Effector CD4-positive, alpha-beta T cell (primary cell): ENCODE measurements at regions not wholly inside any gene's neighbourhood (a gene's known extent, or its start where the extent isn't known, plus 50 kb on each side); places are given as distances from the start of the nearest gene placed in this dataset.

ENCODE experiments used
- DNase-seq: peaks from one replicate; pipeline ENCODE4 v3.0.0-alpha.2; 2020

- no peak for DNase-seq
These were observed 299.7 kb upstream of the PRDM1 start for GRCh38 chr6:105786449-105786848.

GRCh38 chr6:105785066-105785811, 300.9 kb upstream of the PRDM1 start:
- no peak for DNase-seq

GRCh38 chr6:105784179-105784578, 302.0 kb upstream of the PRDM1 start:
- DNase-seq = no peak

- DNase-seq = no peak
These were observed 302.7 kb upstream of the PRDM1 start for GRCh38 chr6:105783333-105783935.

- no peak for DNase-seq
These were observed 304.2 kb upstream of the PRDM1 start for GRCh38 chr6:105781915-105782314.

GRCh38 chr6:105781248-105781647, 304.9 kb upstream of the PRDM1 start:
- DNase-seq = no peak

- DNase-seq = no peak
These were observed 305.8 kb upstream of the PRDM1 start for GRCh38 chr6:105780146-105780860.

GRCh38 chr6:105779110-105779509, 307.0 kb upstream of the PRDM1 start:
- no peak for DNase-seq

- no peak for DNase-seq
These were observed 311.0 kb upstream of the PRDM1 start for GRCh38 chr6:105775095-105775494.

GRCh38 chr6:105774247-105774646, 311.9 kb upstream of the PRDM1 start:
- no peak for DNase-seq

GRCh38 chr6:105771313-105771970, 314.7 kb upstream of the PRDM1 start:
- DNase-seq = no peak

GRCh38 chr6:105769987-105770386, 316.1 kb upstream of the PRDM1 start:
- DNase-seq = no peak

GRCh38 chr6:105769197-105769596, 316.9 kb upstream of the PRDM1 start:
- no peak for DNase-seq

GRCh38 chr6:105767541-105767940, 318.6 kb upstream of the PRDM1 start:
- DNase-seq = no peak

GRCh38 chr6:105765239-105765638, 320.9 kb upstream of the PRDM1 start:
- DNase-seq = no peak

GRCh38 chr6:105764315-105764714, 321.8 kb upstream of the PRDM1 start:
- no peak for DNase-seq

- no peak for DNase-seq
These were observed 322.3 kb upstream of the PRDM1 start for GRCh38 chr6:105763866-105764265.

GRCh38 chr6:105760746-105761145, 325.4 kb upstream of the PRDM1 start:
- DNase-seq = no peak

- DNase-seq = no peak
These were observed 326.2 kb upstream of the PRDM1 start for GRCh38 chr6:105759946-105760345.

GRCh38 chr6:105759015-105759414, 327.1 kb upstream of the PRDM1 start:
- DNase-seq = no peak

- DNase-seq = no peak
These were observed 328.5 kb upstream of the PRDM1 start for GRCh38 chr6:105757512-105758200.

- no peak for DNase-seq
These were observed 330.3 kb upstream of the PRDM1 start for GRCh38 chr6:105755885-105756284.
